ENCODE measurements at regions not wholly inside any gene's neighbourhood (a gene's known extent, or its start where the extent isn't known, plus 50 kb on each side); places are given as distances from the start of the nearest gene placed in this dataset.

- no peaks in the 10 kb centered on the region for H3K9me2 ChIP-seq
- H3F3A ChIP-seq (replicated peaks; ENCODE audit: insufficient read depth): no peaks in the 10 kb centered on the region
- no peaks in the 10 kb centered on the region for H3K9me3 ChIP-seq
- H3K4me1 ChIP-seq (ENCODE audit: control insufficient read depth in 1 of 2, insufficient read depth in 2 of 2, low read depth in 1 of 2, low read length in 1 of 2): peaks cover 0 to 25% of the 10 kb centered on the region in 2 experiments; a peak in 1 of 4 replicates
- WGBS (ENCODE audit: low lambda C conversion rate): 88% methylated on average over 13 of the region's 16 CpGs
- CTCF ChIA-PET: interaction anchor here (1.0 to 1.5 kb wide), 4 partner anchors 29 to 215 kb away, joined by 3 to 4 read pairs (median 4); partner anchors contain the start of gene VEGFA
- no peak overlapping the region for H2AFZ ChIP-seq (ENCODE audit: low read depth)
- no peak overlapping the region for H3K27ac ChIP-seq (ENCODE audit: low read depth in 2 of 2, low read length in 1 of 2)
- DNase-seq: no peak
- H4K20me1 ChIP-seq (ENCODE audit: insufficient read depth): no peaks in the 10 kb centered on the region
- POLR2A ChIA-PET: no interaction called here
- H3K27me3 ChIP-seq (ENCODE audit: insufficient read depth): no peaks in the 10 kb centered on the region
- H3K36me3 ChIP-seq (replicated peaks in 1 of 2; ENCODE audit: control insufficient read depth in 1 of 2, insufficient read depth in 2 of 2, low read length in 1 of 2): no peaks in the 10 kb centered on the region
- H3K79me2 ChIP-seq (ENCODE audit: insufficient read depth): no peaks in the 10 kb centered on the region
- H3K9ac ChIP-seq: no peak overlapping the region
- no peak for TF ChIP-seq TCF12 (IDR thresholded peaks at IDR 0.05)
- no peak overlapping the region for H3K4me2 ChIP-seq
- H3K4me3 ChIP-seq (ENCODE audit: low read depth in 2 of 2, low read length in 1 of 2): no peak overlapping the region
Measured at GRCh38 chr6:43984442-43985321, 142.6 kb downstream of the MRPL14 start.

- ChIA-PET CTCF (interaction anchor here (1.2 to 1.6 kb wide), 2 partner anchors 16 to 95 kb away, joined by 3 to 6 read pairs; no protein-coding TSS in a partner anchor), POLR2A (no interaction called here)
- H3F3A ChIP-seq (replicated peaks; ENCODE audit: insufficient read depth): no peaks in the 10 kb centered on the region
- H3K79me2 ChIP-seq (ENCODE audit: insufficient read depth): no peaks in the 10 kb centered on the region
- H3K36me3 ChIP-seq (replicated peaks in 1 of 2; ENCODE audit: control insufficient read depth in 1 of 2, insufficient read depth in 2 of 2, low read length in 1 of 2): no peaks in the 10 kb centered on the region
- peak; percentile 7 for DNase-seq
- TF ChIP-seq FOXJ3 (CRISPR knock-in tag; IDR thresholded peaks at IDR 0.05): no peak
- TF ChIP-seq TEAD4 (IDR thresholded peaks at IDR 0.05; ENCODE audit: borderline replicate concordance, insufficient read depth): no peak
- TF ChIP-seq, protein P1, sequence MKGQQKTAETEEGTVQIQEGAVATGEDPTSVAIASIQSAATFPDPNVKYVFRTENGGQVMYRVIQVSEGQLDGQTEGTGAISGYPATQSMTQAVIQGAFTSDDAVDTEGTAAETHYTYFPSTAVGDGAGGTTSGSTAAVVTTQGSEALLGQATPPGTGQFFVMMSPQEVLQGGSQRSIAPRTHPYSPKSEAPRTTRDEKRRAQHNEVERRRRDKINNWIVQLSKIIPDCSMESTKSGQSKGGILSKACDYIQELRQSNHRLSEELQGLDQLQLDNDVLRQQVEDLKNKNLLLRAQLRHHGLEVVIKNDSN (IDR thresholded peaks at IDR 0.05; ENCODE audit: borderline replicate concordance, low read depth): no peak
- no peak for TF ChIP-seq GATA2 (CRISPR knock-in tag; IDR thresholded peaks at IDR 0.05)
- TF ChIP-seq CHD2 (IDR thresholded peaks at IDR 0.05; ENCODE audit: low read length, partially characterized antibody): no peak
- no peak for TF ChIP-seq EZH2phosphoT487 (IDR thresholded peaks at IDR 0.05; ENCODE audit: borderline replicate concordance, low read depth)
- TF ChIP-seq MXI1 (IDR thresholded peaks at IDR 0.05; ENCODE audit: low read depth, low read length): no peak
- no peak overlapping the region for H3K4me2 ChIP-seq
- WGBS (ENCODE audit: low lambda C conversion rate): 81% methylated on average over 7 of the region's 7 CpGs
- H2AFZ ChIP-seq (ENCODE audit: low read depth): no peak overlapping the region
- H4K20me1 ChIP-seq (ENCODE audit: insufficient read depth): no peaks in the 10 kb centered on the region
- no peak overlapping the region for H3K4me3 ChIP-seq (ENCODE audit: low read depth in 2 of 2, low read length in 1 of 2)
- H3K4me1 ChIP-seq (ENCODE audit: control insufficient read depth in 1 of 2, insufficient read depth in 2 of 2, low read depth in 1 of 2, low read length in 1 of 2): peaks cover 0 to 19% of the 10 kb centered on the region in 2 experiments; a peak in 1 of 4 replicates
- H3K27me3 ChIP-seq (ENCODE audit: insufficient read depth): no peaks in the 10 kb centered on the region
- H3K27ac ChIP-seq (ENCODE audit: low read depth in 2 of 2, low read length in 1 of 2): no peak overlapping the region
- no peaks in the 10 kb centered on the region for H3K9me3 ChIP-seq
- no peak overlapping the region for H3K9ac ChIP-seq
- no peaks in the 10 kb centered on the region for H3K9me2 ChIP-seq
Measured at GRCh38 chr6:43983632-43984031, 143.6 kb downstream of the MRPL14 start.

DNA sequence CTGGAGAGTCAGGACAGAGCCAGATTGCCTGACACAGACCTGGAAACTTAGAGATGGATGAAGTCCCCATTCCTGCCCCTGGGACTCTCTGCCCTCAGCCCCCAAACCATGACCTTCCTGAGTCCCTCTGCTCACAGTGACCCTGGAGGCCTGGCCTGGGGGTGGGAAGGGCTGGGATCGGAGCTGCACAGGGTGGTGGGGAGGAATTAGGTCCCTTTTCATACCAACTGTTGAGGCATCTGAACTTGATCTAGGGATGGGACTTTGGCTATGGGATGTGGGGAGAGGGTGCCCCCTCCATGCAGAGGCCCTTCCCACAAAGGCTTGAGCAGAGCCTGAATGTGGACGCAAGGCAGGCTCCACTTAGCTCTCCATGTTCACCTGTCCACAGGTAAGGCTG, 144.1 kb downstream of the MRPL14 start:
- H3K27me3 ChIP-seq (ENCODE audit: insufficient read depth): no peaks in the 10 kb centered on the region
- no peak for TF ChIP-seq ELF1 (IDR thresholded peaks at IDR 0.05)
- no peaks in the 10 kb centered on the region for H3K79me2 ChIP-seq (ENCODE audit: insufficient read depth)
- H3K27ac ChIP-seq (ENCODE audit: low read depth in 2 of 2, low read length in 1 of 2): no peak overlapping the region
- no peaks in the 10 kb centered on the region for H3K9me2 ChIP-seq
- POLR2A ChIA-PET: no interaction called here
- H3F3A ChIP-seq (replicated peaks; ENCODE audit: insufficient read depth): no peaks in the 10 kb centered on the region
- H3K4me1 ChIP-seq (ENCODE audit: control insufficient read depth in 1 of 2, insufficient read depth in 2 of 2, low read depth in 1 of 2, low read length in 1 of 2): peaks cover 0 to 19% of the 10 kb centered on the region in 2 experiments; a peak in 1 of 4 replicates
- no peaks in the 10 kb centered on the region for H3K36me3 ChIP-seq (replicated peaks in 1 of 2; ENCODE audit: control insufficient read depth in 1 of 2, insufficient read depth in 2 of 2, low read length in 1 of 2)
- no peaks in the 10 kb centered on the region for H4K20me1 ChIP-seq (ENCODE audit: insufficient read depth)
- no CpG with 5 or more reads among the region's 2 CpGs for WGBS (ENCODE audit: low lambda C conversion rate)
- DNase-seq: peak; percentile 11
- H3K4me2 ChIP-seq: no peak overlapping the region
- H3K9me3 ChIP-seq: no peaks in the 10 kb centered on the region
- H3K9ac ChIP-seq: no peak overlapping the region
- no peak overlapping the region for H3K4me3 ChIP-seq (ENCODE audit: low read depth in 2 of 2, low read length in 1 of 2)
- CTCF ChIA-PET: interaction anchor here (1.2 to 1.7 kb wide), 3 partner anchors 13 to 96 kb away, joined by 3 to 6 read pairs (median 5); no protein-coding TSS in a partner anchor
- H2AFZ ChIP-seq (ENCODE audit: low read depth): no peak overlapping the region

All from SK-N-SH (cell line).